ENCODE measurements at regions not wholly inside any gene's neighbourhood (a gene's known extent, or its start where the extent isn't known, plus 50 kb on each side); places are given as distances from the start of the nearest gene placed in this dataset.
"Not testable (repeated sequence)": the region's sequence is repeated elsewhere in the genome, so short reads cannot be mapped to it uniquely, and the experiment has no call there.

DNA sequence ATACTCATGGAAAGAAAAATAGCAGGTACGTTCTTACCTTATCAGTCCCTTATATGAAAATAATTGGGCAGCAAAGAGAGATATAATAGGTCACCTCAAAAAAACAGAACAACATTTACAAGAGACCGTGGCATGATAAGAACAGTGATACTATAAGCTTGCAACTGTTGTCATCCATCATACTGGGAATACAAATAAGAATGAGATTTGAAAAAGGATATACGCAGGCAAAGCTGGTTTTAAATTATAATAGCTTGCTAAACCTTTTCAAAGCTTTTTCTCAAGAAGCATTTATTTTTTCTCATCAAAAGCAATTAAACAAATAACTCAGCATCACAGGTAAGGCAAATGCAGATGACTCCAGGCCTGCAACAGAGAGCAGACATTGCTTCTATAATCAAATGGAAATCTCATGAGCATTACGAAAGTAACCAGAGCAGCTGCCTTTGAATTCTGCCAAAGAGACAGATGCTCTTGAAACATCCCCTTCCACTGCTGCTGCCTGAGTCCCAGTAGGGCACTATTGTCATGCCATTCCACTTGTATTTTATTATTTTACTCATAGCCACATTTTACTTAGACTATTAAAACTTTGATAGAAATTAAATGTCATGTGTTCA, 620.6 kb upstream of the GNPDA2 start:
- no peak for DNase-seq

DNA sequence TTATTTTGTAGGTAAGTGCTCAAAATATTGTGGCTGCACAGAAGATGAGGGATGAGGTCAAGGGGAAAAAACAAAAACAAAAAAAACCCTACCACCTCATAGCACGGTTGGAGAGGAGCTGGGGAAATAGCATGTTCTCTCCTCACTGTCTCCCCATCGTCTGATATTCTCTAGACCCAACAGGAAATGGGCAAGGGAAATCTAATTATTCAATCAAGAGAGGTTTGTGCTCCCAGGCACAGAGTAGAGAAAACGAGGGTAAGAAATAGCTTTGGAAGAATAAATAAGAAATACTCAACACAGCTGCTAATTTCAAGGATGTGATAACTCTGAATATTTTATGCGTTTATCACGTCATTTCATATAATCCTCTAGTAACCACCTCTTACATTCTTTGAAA, 619.2 kb upstream of the GNPDA2 start:
- no peak for DNase-seq

DNA sequence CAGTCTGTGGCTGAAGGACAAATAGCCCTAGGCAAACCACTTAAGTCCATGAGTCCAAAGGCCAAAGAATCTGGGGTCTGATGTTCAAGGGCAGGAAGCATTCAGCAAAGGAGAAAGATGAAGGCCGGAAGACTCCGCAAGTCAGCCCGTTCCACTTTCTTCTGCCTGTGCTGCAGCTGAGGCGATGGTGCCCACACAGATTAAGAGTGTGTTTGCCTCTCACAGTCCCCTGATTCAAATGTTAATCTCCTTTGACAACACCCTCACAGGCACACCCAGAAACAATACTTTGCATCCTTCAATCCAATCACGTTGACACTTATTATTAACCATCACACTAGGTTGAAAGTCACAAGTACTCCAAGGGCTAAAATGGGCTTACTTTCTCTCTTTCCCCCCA, 605.4 kb upstream of the GNPDA2 start:
- DNase-seq: no peak

GRCh38 chr4:45327544-45327943, 601.2 kb upstream of the GNPDA2 start:
- DNase-seq: no peak

GRCh38 chr4:45324455-45325417, 598.4 kb upstream of the GNPDA2 start:
- no peak for DNase-seq

GRCh38 chr4:45323453-45324058, 597.2 kb upstream of the GNPDA2 start:
- DNase-seq: no peak

DNA sequence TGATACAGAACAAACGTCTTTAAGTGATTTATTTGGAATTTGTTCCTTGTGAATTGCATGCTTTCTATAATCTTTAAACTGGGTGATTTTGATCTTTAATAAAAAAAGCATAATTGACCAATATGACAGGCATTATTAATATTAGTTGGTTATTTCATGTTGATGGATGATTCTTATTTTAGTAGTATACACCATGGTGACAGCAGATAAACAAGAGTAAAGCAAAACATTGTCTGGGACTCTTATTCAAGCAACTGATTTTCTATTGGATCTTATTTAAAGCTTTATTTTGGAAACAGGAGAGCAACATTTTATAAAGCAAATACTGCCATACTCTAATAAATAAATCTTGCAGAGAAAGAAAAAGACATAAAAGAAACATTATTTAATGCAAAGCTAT, 591.4 kb upstream of the GNPDA2 start:
- no peak for DNase-seq

DNA sequence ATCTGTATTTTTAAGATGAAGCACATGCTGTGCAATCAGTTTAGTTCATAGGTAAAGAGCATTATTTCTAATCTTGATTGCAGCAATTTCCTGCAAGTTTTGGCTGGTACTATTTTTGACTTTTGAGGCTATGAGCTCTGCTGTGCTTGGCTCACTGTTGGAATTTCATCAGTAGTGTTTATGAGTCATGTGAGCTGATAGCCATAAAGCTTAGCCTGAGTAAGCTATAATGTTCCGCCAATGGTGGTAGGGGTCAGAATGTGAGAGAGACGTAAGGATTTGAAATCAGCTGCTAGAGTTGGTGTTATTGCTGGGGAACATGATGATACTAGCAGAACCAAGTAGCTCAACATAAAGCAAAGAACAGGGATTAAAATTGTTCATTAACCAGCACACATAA, 590.9 kb upstream of the GNPDA2 start:
- DNase-seq: no peak

GRCh38 chr4:45316257-45316656, 589.9 kb upstream of the GNPDA2 start:
- no peak for DNase-seq

GRCh38 chr4:45302828-45303227, 576.5 kb upstream of the GNPDA2 start:
- DNase-seq: no peak

DNA sequence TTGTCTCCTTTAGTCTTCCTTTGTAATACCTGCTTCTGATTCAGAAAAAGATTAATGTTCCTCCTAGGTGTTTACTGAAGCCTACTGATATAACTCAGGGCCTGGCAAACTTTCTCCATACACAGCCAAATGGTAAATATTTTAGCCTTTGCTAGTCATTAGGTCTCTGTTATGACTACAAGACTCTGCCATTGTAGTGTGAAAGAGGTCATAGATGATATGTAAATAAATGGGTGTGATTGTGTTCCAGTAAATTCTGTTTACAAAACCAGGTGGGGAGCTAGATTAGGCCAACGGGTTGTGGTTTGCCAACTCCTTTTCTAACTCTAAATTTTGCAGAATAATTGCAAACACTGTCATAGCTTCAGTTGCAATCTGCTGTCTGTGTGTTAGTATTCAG, 568.1 kb upstream of the GNPDA2 start:
- DNase-seq: no peak

DNA sequence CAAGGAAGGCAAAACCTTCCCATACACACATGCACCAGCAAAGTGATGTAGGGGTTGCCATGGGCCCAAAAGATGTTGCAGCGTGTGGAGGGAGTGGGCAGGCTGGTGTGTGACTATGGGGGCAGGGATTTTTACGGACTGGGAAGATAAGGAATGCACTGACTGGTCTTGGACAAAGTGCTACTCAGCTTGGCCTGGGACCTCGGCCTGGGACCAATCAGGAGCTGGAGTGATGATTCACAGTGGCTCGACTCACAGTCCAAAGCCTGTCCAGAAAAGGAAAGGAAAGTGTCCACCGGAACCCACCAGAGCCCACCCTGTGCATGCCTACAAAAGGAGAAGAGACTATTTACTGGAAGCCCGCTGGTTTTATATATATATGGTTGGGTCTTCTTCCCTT, 567.0 kb upstream of the GNPDA2 start:
- DNase-seq: no peak

GRCh38 chr4:45292844-45293243, 566.5 kb upstream of the GNPDA2 start:
- no peak for DNase-seq

GRCh38 chr4:45284400-45285085, 558.2 kb upstream of the GNPDA2 start:
- no peak for DNase-seq

GRCh38 chr4:45283352-45283751, 557.0 kb upstream of the GNPDA2 start:
- no peak for DNase-seq

DNA sequence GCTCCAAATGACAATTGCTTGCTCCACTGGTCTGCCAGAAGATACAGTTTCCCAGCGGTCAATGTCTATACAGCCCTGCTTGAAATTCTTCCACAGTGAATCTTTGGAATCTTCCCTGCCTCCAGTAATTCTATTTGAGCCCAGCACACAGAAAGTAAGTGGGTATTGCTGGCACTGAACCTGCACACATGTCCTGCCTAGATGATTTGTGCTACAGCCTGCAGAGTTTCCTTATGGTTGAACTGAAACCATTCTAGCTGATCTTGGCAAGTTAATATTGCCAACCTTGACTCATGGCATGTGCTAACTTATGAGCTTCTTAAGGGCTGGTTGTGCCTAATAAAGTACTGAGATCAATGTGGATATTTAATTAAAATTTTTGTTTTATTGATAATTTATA, 553.8 kb upstream of the GNPDA2 start:
- no peak for DNase-seq

- no peak for DNase-seq
These were observed 549.5 kb upstream of the GNPDA2 start for GRCh38 chr4:45275862-45276261.

DNA sequence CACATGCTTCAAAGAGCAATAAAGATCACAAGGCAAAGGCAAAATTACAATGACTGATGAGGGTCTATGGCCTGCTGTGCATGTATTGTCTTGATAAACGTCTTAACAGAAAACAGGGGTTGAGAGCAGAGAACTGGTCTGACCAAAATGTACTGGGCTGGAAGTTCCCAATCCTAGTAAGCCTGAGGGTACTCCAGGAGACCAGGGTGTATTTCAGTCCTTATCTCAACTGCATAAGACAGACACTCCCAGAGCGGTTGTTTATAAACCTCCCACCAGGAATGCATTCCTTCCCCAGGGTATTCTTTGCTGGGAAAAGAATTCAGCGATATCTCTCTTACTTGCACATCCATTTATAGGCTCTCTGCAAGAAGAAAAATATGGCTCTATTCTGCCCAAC, 521.8 kb upstream of the GNPDA2 start:
- DNase-seq: not testable (repeated sequence)

DNA sequence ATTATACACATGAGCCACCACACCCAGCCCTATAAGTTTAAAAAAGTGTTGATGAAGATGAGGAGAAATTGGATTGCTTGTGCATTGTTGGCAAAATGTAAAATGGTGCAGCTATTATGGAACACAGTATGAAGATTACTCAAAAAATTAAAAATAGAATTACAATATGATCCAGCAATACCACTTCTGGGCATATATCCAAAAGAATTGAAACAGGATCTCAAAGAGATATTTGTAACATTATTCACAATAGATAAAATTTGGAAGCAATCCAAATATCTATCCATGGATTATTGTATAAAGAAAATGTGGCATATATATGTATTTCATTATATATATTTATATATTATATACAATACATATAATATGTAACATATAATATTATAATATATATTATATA, 515.6 kb upstream of the GNPDA2 start:
- DNase-seq: no peak

DNA sequence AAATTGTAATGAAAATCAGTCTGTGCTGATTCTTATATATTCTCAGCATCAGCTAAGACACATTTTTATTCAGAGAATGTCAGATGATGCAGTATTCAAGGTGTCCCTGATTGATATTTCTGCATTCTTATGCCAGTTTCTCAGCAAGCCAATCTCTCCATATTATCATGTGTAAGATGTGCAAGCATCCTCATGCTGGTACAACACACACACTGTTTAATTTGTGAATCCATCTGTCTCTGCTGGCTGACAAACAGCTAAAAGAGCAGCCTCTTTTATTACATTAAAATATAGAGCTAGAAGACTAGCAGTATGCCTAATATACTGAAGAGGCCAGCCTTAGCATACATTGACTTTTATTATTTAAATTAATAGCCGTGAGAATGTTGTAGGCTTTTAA, 502.9 kb upstream of the GNPDA2 start:
- DNase-seq: no peak

DNA sequence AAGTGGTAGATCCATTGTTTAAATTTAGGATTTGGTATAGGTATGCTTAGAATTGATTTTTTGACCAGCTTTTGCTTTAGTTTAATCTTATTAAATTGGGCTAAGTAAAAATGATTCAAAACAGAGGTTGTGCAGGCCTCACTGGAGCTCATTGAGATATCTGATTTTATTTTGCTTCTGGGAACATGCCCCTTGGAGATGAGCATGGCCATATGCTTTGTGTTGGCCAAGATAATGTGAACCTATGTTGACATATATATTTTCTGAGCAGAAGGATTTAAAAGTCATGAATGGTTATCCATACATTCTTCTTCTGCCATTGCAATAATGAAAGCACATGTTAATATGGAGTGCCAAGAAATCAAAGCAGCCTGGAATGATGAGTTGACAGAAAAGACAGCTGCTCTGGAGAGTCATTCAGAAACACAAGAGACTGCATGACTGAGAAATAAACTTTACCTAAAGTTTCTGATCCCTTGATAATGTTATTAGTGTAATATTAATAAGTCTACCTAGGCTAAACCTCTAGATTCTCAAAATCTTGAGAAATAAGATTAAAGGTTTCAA, 489.7 kb upstream of the GNPDA2 start:
- no peak for DNase-seq

- not testable (repeated sequence) for DNase-seq
These were observed 482.1 kb upstream of the GNPDA2 start for GRCh38 chr4:45208476-45208875.

DNA sequence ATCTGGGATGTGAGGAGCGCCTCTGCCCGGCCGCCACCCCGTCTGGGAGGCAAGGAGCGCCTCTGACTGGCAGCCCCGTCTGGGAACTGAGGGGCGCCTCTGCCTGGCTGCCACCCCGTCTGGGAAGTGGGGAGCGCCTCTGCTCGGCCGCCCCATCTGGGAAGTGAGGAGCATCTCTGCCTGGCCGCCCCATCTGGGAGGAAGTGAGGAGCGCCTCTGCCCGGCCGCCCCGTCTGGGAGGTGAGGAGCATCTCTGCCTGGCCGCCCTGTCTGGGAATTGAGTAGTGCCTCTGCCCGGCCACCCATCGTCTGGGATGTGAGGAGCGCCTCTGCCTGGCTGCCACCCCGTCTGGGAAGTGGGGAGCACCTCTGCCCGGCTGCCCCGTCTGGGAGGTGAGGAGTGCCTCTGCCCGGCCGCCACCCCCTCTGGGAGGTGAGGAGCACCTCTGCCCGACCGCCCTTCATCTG, 481.5 kb upstream of the GNPDA2 start:
- DNase-seq: not testable (repeated sequence)
